ENCODE measurements at regions not wholly inside any gene's neighbourhood (a gene's known extent, or its start where the extent isn't known, plus 50 kb on each side); places are given as distances from the start of the nearest gene placed in this dataset.
A peak's percentile ranks its signal among the peaks of the same experiment; 100 is the strongest.

DNA sequence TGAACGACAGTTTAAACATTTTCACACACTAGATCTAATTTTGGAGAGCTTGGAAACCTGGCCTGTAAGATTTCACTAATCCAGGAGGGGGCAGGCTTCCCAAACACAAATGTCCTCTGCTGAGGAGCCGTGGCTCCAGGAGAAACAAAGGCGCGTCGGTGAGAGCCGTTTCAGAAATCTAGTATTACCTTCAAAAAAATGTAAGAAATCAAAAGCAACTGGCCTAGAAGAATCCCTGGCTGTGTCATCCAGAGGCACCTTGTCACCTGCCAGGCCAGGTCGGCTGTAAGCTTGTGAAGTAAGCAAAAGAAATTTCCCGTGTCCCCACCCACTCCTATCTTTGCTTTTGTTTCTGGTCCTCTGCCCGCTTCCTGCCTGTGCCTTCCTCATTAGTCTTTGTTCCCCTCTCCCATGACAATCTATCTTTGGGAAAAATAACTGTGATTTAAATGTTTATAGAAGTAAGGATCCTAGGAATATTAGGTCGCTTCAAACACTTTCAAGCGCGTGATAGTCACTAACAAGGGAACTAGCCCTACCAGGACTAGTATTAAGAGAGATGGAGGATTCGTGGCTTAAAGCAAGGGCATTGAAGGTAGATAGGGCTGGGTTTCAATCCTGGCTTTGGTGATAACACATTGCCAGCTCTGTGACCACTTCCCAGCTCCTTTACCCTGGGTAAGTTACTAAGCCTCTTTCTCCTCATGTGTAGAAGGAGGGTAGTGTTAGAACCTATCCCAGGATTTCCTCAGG lies 99.5 kb upstream of the STK39 start (continued):
- TF ChIP-seq, protein P1, sequence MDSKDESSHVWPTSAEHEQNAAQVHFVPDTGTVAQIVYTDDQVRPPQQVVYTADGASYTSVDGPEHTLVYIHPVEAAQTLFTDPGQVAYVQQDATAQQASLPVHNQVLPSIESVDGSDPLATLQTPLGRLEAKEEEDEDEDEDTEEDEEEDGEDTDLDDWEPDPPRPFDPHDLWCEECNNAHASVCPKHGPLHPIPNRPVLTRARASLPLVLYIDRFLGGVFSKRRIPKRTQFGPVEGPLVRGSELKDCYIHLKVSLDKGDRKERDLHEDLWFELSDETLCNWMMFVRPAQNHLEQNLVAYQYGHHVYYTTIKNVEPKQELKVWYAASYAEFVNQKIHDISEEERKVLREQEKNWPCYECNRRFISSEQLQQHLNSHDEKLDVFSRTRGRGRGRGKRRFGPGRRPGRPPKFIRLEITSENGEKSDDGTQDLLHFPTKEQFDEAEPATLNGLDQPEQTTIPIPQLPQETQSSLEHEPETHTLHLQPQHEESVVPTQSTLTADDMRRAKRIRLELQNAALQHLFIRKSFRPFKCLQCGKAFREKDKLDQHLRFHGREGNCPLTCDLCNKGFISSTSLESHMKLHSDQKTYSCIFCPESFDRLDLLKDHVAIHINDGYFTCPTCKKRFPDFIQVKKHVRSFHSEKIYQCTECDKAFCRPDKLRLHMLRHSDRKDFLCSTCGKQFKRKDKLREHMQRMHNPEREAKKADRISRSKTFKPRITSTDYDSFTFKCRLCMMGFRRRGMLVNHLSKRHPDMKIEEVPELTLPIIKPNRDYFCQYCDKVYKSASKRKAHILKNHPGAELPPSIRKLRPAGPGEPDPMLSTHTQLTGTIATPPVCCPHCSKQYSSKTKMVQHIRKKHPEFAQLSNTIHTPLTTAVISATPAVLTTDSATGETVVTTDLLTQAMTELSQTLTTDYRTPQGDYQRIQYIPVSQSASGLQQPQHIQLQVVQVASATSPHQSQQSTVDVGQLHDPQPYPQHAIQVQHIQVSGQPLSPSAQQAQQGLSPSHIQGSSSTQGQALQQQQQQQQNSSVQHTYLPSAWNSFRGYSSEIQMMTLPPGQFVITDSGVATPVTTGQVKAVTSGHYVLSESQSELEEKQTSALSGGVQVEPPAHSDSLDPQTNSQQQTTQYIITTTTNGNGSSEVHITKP (IDR thresholded peaks at IDR 0.05; ENCODE audit: partially characterized antibody) = no peak
- TF ChIP-seq TCF7L2 (IDR thresholded peaks at IDR 0.05; ENCODE audit: low read depth, low read length) = no peak
- TF ChIP-seq TCF7 (IDR thresholded peaks at IDR 0.05; ENCODE audit: borderline replicate concordance) = no peak
- TF ChIP-seq JUND (IDR thresholded peaks at IDR 0.05; ENCODE audit: borderline replicate concordance, low read depth, low read length) = peak; percentile 14; the same call in 1 of the 2 replicates
- TF ChIP-seq JUND (tag; IDR thresholded peaks at IDR 0.05; ENCODE audit: borderline replicate concordance, low read depth, low read length) = no peak
- peak; percentile 29; the same call in 1 of the 2 replicates for TF ChIP-seq SMARCA4 (IDR thresholded peaks at IDR 0.05)
- TF ChIP-seq CREB1 (IDR thresholded peaks at IDR 0.05) = no peak
- no peak for TF ChIP-seq CREB1 (CRISPR knock-in tag; IDR thresholded peaks at IDR 0.05)
- TF ChIP-seq MTA1 (IDR thresholded peaks at IDR 0.05; ENCODE audit: borderline replicate concordance) = no peak
- TF ChIP-seq PHTF2 (CRISPR knock-in tag; IDR thresholded peaks at IDR 0.05) = no peak
- TF ChIP-seq, protein P2, sequence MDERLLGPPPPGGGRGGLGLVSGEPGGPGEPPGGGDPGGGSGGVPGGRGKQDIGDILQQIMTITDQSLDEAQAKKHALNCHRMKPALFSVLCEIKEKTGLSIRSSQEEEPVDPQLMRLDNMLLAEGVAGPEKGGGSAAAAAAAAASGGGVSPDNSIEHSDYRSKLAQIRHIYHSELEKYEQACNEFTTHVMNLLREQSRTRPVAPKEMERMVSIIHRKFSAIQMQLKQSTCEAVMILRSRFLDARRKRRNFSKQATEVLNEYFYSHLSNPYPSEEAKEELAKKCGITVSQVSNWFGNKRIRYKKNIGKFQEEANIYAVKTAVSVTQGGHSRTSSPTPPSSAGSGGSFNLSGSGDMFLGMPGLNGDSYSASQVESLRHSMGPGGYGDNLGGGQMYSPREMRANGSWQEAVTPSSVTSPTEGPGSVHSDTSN (CRISPR knock-in tag; IDR thresholded peaks at IDR 0.05; ENCODE audit: low read depth) = no peak
- TF ChIP-seq, protein P2 (tag; conservative IDR thresholded peaks at IDR 0.05; ENCODE audit: low read depth) = no peak
- no peak for TF ChIP-seq CCNT2 (IDR thresholded peaks at IDR 0.05; ENCODE audit: borderline replicate concordance, extremely low read depth, insufficient read length, low read depth, low read length)
- TF ChIP-seq CBFA2T2 (conservative IDR thresholded peaks at IDR 0.05) = no peak
- TF ChIP-seq, protein P3, sequence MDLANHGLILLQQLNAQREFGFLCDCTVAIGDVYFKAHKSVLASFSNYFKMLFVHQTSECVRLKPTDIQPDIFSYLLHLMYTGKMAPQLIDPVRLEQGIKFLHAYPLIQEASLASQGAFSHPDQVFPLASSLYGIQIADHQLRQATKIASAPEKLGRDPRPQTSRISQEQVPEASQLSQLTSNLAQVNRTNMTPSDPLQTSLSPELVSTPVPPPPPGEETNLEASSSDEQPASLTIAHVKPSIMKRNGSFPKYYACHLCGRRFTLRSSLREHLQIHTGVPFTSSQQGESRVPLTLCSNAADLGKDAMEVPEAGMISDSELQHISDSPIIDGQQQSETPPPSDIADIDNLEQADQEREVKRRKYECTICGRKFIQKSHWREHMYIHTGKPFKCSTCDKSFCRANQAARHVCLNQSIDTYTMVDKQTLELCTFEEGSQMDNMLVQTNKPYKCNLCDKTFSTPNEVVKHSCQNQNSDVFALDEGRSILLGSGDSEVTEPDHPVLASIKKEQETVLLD (IDR thresholded peaks at IDR 0.05) = no peak
- TF ChIP-seq SMAD2 (IDR thresholded peaks at IDR 0.05; ENCODE audit: low read depth, low read length) = no peak
- no peak for TF ChIP-seq MEF2A (IDR thresholded peaks at IDR 0.05; ENCODE audit: control insufficient read depth, low read depth, low read length)
- peak; percentile 74; the same call in 1 of the 2 replicates for TF ChIP-seq ZNF212 (CRISPR knock-in tag; IDR thresholded peaks at IDR 0.05)
- TF ChIP-seq HNRNPK (IDR thresholded peaks at IDR 0.05; ENCODE audit: low read depth, low read length, poor library complexity, severe bottlenecking) = no peak
- 0 out of 2 replicates have a peak, but pooled peaks have one; percentile 13 for TF ChIP-seq EP300 (IDR thresholded peaks at IDR 0.05; ENCODE audit: low read length)
- TF ChIP-seq MBD2 (IDR thresholded peaks at IDR 0.05; ENCODE audit: borderline replicate concordance, low read depth) = no peak

All from K562 (cell line).